ENCODE measurements at regions not wholly inside any gene's neighbourhood (a gene's known extent, or its start where the extent isn't known, plus 50 kb on each side); places are given as distances from the start of the nearest gene placed in this dataset.

GRCh38 chr15:25242166-25242879, 196.5 kb downstream of the UBE3A start:
- no peaks in the 10 kb centered on the region for H3K4me1 ChIP-seq
- no peaks in the 10 kb centered on the region for H3K36me3 ChIP-seq
- no peaks in the 10 kb centered on the region for H3K27me3 ChIP-seq
- no peak overlapping the region for H3K27ac ChIP-seq
- H3K4me3 ChIP-seq: no peak overlapping the region
- ATAC-seq (no peak), DNase-seq (peak in 2 of 4 donors; percentile 14 to 29)
- intact Hi-C loops (cut with DNase I): loop anchor here in 1 of 2 donors (10.0 kb wide), 1 partner anchor 58 kb away; no protein-coding TSS in a partner anchor
- H3K9me3 ChIP-seq: peaks cover 0 to 98% of the 10 kb centered on the region in 2 donors
- no peak for TF ChIP-seq CTCF (IDR thresholded peaks at IDR 0.05)

GRCh38 chr15:25242957-25243799, 195.6 kb downstream of the UBE3A start:
- H3K27me3 ChIP-seq: no peaks in the 10 kb centered on the region
- H3K36me3 ChIP-seq: no peaks in the 10 kb centered on the region
- H3K4me3 ChIP-seq: no peak overlapping the region
- H3K9me3 ChIP-seq: peaks cover 0 to 96% of the 10 kb centered on the region in 2 donors
- DNase-seq (peak in 2 of 4 donors; percentile 20 to 72), ATAC-seq (no peak)
- intact Hi-C loops (cut with DNase I): loop anchor here in 1 of 2 donors (10.0 kb wide), 1 partner anchor 58 kb away; no protein-coding TSS in a partner anchor
- no peak overlapping the region for H3K27ac ChIP-seq
- H3K4me1 ChIP-seq: no peaks in the 10 kb centered on the region
- TF ChIP-seq CTCF (IDR thresholded peaks at IDR 0.05): no peak

- Histone ChIP-seq H3K4me3 (no peak overlapping the region), H3K27ac (no peak overlapping the region), H3K9me3 (peaks cover 0 to 96% of the 10 kb centered on the region in 2 donors), H3K27me3 (no peaks in the 10 kb centered on the region), H3K4me1 (no peaks in the 10 kb centered on the region), H3K36me3 (no peaks in the 10 kb centered on the region)
- no peak for TF ChIP-seq CTCF (IDR thresholded peaks at IDR 0.05)
- ATAC-seq: no peak
- DNase-seq: peak in 2 of 4 donors; percentile 8 to 53
- intact Hi-C loops (cut with DNase I): loop anchor here in 1 of 2 donors (10.0 kb wide), 1 partner anchor 59 kb away; no protein-coding TSS in a partner anchor
Measured at GRCh38 chr15:25243800-25244097, 195.1 kb downstream of the UBE3A start.

- Histone ChIP-seq H3K4me3 (no peak overlapping the region), H3K9me3 (peaks cover 0 to 96% of the 10 kb centered on the region in 2 donors), H3K36me3 (no peaks in the 10 kb centered on the region), H3K4me1 (no peaks in the 10 kb centered on the region), H3K27ac (no peak overlapping the region), H3K27me3 (no peaks in the 10 kb centered on the region)
- ATAC-seq (no peak), DNase-seq (peak in 2 of 4 donors; percentile 16 to 53)
- intact Hi-C loops (cut with DNase I): loop anchor here in 1 of 2 donors (10.0 kb wide), 1 partner anchor 60 kb away; no protein-coding TSS in a partner anchor
- TF ChIP-seq CTCF (IDR thresholded peaks at IDR 0.05): no peak
Measured at GRCh38 chr15:25244731-25245585, 193.9 kb downstream of the UBE3A start.
